ENCODE measurements at regions not wholly inside any gene's neighbourhood (a gene's known extent, or its start where the extent isn't known, plus 50 kb on each side); places are given as distances from the start of the nearest gene placed in this dataset.
"Not testable (repeated sequence)": the region's sequence is repeated elsewhere in the genome, so short reads cannot be mapped to it uniquely, and the experiment has no call there.

DNA sequence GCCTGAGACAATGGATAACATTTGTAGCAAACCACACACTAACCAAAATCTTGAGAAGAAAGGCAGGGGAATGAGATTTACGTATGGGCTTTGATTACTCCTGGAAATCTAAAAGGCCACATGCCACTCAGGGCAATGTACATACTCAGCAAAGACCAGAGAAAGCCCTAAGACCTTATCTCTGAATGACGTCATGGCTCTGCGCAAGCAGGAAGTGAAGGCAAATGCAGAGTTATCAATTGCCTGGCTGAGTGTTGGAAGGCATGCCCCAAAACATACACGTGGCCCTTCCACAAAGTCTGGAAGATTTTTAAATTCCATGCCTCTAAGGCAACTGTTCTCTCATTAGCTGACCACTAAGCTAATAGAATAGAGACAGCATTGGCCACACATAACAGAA, 90.9 kb upstream of the NRBF2 start:
- Histone ChIP-seq H3K36me3 (ENCODE audit: control insufficient read depth, insufficient read depth, low read length) (no peaks in the 10 kb centered on the region), H3K4me3 (ENCODE audit: low read depth, low read length) (no peak overlapping the region), H3K27me3 (ENCODE audit: control insufficient read depth, insufficient read depth, low read length) (no peaks in the 10 kb centered on the region)
- TF ChIP-seq, protein P1, sequence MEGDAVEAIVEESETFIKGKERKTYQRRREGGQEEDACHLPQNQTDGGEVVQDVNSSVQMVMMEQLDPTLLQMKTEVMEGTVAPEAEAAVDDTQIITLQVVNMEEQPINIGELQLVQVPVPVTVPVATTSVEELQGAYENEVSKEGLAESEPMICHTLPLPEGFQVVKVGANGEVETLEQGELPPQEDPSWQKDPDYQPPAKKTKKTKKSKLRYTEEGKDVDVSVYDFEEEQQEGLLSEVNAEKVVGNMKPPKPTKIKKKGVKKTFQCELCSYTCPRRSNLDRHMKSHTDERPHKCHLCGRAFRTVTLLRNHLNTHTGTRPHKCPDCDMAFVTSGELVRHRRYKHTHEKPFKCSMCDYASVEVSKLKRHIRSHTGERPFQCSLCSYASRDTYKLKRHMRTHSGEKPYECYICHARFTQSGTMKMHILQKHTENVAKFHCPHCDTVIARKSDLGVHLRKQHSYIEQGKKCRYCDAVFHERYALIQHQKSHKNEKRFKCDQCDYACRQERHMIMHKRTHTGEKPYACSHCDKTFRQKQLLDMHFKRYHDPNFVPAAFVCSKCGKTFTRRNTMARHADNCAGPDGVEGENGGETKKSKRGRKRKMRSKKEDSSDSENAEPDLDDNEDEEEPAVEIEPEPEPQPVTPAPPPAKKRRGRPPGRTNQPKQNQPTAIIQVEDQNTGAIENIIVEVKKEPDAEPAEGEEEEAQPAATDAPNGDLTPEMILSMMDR (IDR thresholded peaks at IDR 0.05; ENCODE audit: insufficient read depth, low read length, poor library complexity, severe bottlenecking), result no peak
- no peak for DNase-seq (ENCODE audit: low read depth)

- DNase-seq (ENCODE audit: low read depth); H3K4me3 ChIP-seq (ENCODE audit: low read depth, low read length); H3K27me3 ChIP-seq (ENCODE audit: control insufficient read depth, insufficient read depth, low read length); H3K36me3 ChIP-seq (ENCODE audit: control insufficient read depth, insufficient read depth, low read length): not testable (repeated sequence)
Observed at GRCh38 chr10:63033616-63034185, 99.4 kb upstream of the NRBF2 start.

DNA sequence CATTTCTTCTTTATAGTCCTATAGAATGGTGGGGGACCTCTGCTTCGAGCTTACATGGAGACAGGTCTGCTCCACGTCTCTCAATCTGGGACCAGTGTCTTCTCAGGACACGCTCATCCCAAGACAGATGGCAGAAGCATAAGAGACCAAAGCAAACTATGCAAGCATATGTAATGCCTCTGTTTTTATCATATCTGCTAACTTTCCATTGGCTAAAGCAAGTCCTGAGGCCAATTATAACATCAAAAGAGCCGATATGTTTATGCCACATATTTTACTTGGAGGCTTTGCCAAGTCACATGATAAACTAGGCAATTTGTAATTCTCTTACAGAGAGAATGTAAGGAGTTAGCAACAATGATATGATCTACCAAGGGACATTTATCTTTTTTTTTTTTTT, 102.6 kb upstream of the NRBF2 start:
- TF ChIP-seq, protein P1 (IDR thresholded peaks at IDR 0.05; ENCODE audit: insufficient read depth, low read length, poor library complexity, severe bottlenecking), result no peak
- Histone ChIP-seq H3K36me3 (ENCODE audit: control insufficient read depth, insufficient read depth, low read length) (no peaks in the 10 kb centered on the region), H3K27me3 (ENCODE audit: control insufficient read depth, insufficient read depth, low read length) (no peaks in the 10 kb centered on the region), H3K4me3 (ENCODE audit: low read depth, low read length) (no peak overlapping the region)
- DNase-seq (ENCODE audit: low read depth), result no peak

GRCh38 chr10:63027531-63027930, 105.6 kb upstream of the NRBF2 start:
- no peaks in the 10 kb centered on the region for H3K36me3 ChIP-seq (ENCODE audit: control insufficient read depth, insufficient read depth, low read length)
- no peak overlapping the region for H3K4me3 ChIP-seq (ENCODE audit: low read depth, low read length)
- no peak for DNase-seq (ENCODE audit: low read depth)
- no peaks in the 10 kb centered on the region for H3K27me3 ChIP-seq (ENCODE audit: control insufficient read depth, insufficient read depth, low read length)
- TF ChIP-seq, protein P1 (IDR thresholded peaks at IDR 0.05; ENCODE audit: insufficient read depth, low read length, poor library complexity, severe bottlenecking), result no peak

DNA sequence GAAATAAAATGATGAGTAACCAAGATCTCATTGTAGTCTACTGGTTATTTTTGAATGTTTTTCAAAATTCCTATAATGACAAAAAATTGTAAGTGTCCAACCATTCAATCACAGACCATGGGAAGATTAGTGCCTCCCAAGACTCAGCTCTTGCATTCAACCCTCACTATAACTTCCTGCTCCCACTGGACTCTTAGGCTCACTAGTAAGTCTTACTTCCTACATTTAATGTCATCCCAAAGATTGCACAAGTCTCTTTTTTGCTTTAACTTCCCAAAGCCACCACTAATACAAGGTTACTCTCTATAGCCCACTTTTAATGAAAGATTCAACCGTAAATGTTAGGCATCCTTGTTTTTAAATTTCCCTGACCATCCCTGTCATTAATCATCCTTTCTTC, 111.9 kb upstream of the NRBF2 start:
- TF ChIP-seq, protein P1 (IDR thresholded peaks at IDR 0.05; ENCODE audit: insufficient read depth, low read length, poor library complexity, severe bottlenecking), result no peak
- Histone ChIP-seq H3K36me3 (ENCODE audit: control insufficient read depth, insufficient read depth, low read length) (no peaks in the 10 kb centered on the region), H3K4me3 (ENCODE audit: low read depth, low read length) (no peak overlapping the region), H3K27me3 (ENCODE audit: control insufficient read depth, insufficient read depth, low read length) (no peaks in the 10 kb centered on the region)
- no peak for DNase-seq (ENCODE audit: low read depth)

DNA sequence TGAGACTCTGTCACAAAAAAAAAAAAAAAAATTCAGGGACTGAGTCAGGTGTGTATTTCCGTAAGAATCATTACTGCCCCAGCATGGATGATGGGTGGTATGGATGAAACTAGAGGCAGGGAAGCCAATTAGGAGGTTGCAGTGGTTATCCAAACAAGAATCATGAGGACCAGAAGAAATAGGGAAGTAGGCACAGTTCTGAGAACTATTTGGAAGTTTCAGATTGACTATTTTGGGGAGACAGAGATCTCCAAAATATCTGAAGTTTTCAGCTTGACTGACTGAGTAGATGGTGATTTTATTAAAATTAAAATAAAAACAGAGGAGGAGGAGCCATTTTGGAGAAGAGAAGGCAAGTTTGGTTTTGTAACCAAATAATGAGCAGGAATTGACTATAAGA, 119.4 kb upstream of the NRBF2 start:
- no peak overlapping the region for H3K4me3 ChIP-seq (ENCODE audit: low read depth, low read length)
- no peak for DNase-seq (ENCODE audit: low read depth)
- no peaks in the 10 kb centered on the region for H3K27me3 ChIP-seq (ENCODE audit: control insufficient read depth, insufficient read depth, low read length)
- TF ChIP-seq, protein P1 (IDR thresholded peaks at IDR 0.05; ENCODE audit: insufficient read depth, low read length, poor library complexity, severe bottlenecking), result no peak
- H3K36me3 ChIP-seq (ENCODE audit: control insufficient read depth, insufficient read depth, low read length), result no peaks in the 10 kb centered on the region
